GM12878 (cell line): ENCODE measurements at regions not wholly inside any gene's neighbourhood (a gene's known extent, or its start where the extent isn't known, plus 50 kb on each side); places are given as distances from the start of the nearest gene placed in this dataset.

Source experiments
- BCL3 ChIP-seq: IDR thresholded peaks from 2 replicates; pipeline ENCODE4 v1.6.1; 2011; ENCODE audit warnings: borderline replicate concordance, low read depth, mild to moderate bottlenecking, moderate library complexity, low read length; ENCODE audit not compliant: insufficient read depth, poor library complexity, severe bottlenecking
- EED ChIP-seq: sonication (generic); IDR thresholded peaks from 2 replicates; pipeline ENCODE4 v1.6.1; 2016; ENCODE audit warnings: antibody characterized with exemption, low read depth
- FOXM1 ChIP-seq: IDR thresholded peaks from 2 replicates; pipeline ENCODE4 v1.6.1; 2012; ENCODE audit warnings: low read depth, mild to moderate bottlenecking, inconsistent platforms, low read length, moderate library complexity
- POLR2A ChIP-seq: IDR thresholded peaks from 2 replicates; pipeline ENCODE4 v1.6.1; 2011; ENCODE audit warnings: low read depth, mild to moderate bottlenecking, low read length
- POLR2AphosphoS5 ChIP-seq: IDR thresholded peaks from 2 replicates; pipeline ENCODE4 v1.6.1; 2011; ENCODE audit warnings: mild to moderate bottlenecking, low read length, inconsistent platforms
- YY1 ChIP-seq: IDR thresholded peaks from 2 replicates; pipeline ENCODE4 v1.6.1; 2011; ENCODE audit warnings: low read depth, mild to moderate bottlenecking, low read length
- ZBTB33 ChIP-seq: fragments of 450-650 bp; IDR thresholded peaks from 2 replicates; pipeline ENCODE4 v1.6.1; 2017; ENCODE audit warnings: mild to moderate bottlenecking
- ZNF274 ChIP-seq: IDR thresholded peaks from one replicate; pipeline ENCODE4 v1.8.0; 2011; ENCODE audit not compliant: insufficient read length, insufficient read depth

GRCh38 chr11:95435628-95436353 lies 204.8 kb upstream of the SESN3 start:
- TF ChIP-seq ZNF274 (no peak), EED (no peak), POLR2AphosphoS5 (no peak), ZBTB33 (no peak), POLR2A (no peak), YY1 (no peak), BCL3 (no peak), FOXM1 (no peak)
